D721Med (cell line): ENCODE measurements at regions not wholly inside any gene's neighbourhood (a gene's known extent, or its start where the extent isn't known, plus 50 kb on each side); places are given as distances from the start of the nearest gene placed in this dataset.
"Not testable (repeated sequence)": the region's sequence is repeated elsewhere in the genome, so short reads cannot be mapped to it uniquely, and the experiment has no call there.

Source experiments
- DNase-seq: peaks from one replicate; pipeline ENCODE4 v3.0.0; 2011; ENCODE audit warnings: low spot score; ENCODE audit not compliant: insufficient read length
- FAIRE-seq: peaks from 2 replicates; lab custom pipeline; 2011; peaks lifted over from hg19 to GRCh38; lab: Jason Lieb, UNC
- TF ChIP-seq, protein P1 (sequence below): IDR thresholded peaks from 2 replicates; pipeline ENCODE4 v1.5.1; 2012; ENCODE audit warnings: mild to moderate bottlenecking, control low read depth; ENCODE audit not compliant: insufficient read depth; ENCODE audit errors: missing control alignments

DNA sequence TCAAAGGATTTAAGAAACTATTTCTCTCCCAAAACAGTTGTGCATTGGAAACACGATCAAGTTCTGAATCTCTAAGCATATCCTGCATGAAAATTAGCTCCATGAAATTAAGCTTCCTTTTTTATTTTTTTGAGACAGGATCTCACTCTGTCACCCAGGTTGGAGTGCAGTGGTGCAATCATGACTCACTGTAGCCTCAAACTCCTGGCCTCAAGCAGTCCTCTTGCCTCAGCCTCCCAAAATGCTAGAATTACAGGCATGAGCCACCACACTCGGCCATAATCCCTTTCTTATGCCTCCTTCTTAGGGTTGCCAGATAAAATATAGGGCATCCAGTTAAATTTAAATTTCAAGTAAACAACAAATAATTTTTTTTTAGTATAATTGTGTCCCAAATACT is 124.4 kb downstream of the ARL4C start:
- DNase-seq, result no peak
- no peak for FAIRE-seq
- TF ChIP-seq, protein P1, sequence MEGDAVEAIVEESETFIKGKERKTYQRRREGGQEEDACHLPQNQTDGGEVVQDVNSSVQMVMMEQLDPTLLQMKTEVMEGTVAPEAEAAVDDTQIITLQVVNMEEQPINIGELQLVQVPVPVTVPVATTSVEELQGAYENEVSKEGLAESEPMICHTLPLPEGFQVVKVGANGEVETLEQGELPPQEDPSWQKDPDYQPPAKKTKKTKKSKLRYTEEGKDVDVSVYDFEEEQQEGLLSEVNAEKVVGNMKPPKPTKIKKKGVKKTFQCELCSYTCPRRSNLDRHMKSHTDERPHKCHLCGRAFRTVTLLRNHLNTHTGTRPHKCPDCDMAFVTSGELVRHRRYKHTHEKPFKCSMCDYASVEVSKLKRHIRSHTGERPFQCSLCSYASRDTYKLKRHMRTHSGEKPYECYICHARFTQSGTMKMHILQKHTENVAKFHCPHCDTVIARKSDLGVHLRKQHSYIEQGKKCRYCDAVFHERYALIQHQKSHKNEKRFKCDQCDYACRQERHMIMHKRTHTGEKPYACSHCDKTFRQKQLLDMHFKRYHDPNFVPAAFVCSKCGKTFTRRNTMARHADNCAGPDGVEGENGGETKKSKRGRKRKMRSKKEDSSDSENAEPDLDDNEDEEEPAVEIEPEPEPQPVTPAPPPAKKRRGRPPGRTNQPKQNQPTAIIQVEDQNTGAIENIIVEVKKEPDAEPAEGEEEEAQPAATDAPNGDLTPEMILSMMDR, result no peak

DNA sequence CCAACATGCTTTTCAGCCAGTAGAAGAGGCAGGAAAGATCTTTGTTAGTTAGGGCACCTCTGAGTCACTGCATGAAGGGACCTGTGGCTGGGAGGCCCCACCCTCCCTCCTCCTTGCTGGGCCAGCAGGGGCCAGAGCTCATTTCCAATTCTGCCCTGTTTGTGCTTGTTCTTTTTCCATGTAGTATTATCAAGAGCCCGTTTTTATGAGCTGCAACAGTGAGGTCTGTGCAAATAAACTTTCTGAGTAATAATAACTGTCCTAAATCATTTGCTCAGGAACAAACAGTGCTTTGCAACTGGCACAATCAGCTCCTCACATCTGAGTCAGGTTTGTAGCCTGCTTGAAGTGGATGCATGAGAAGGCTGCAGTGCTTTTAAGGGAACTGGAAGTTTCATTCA is 128.0 kb downstream of the ARL4C start:
- FAIRE-seq (no peak), DNase-seq (no peak)
- TF ChIP-seq, protein P1, result no peak

DNA sequence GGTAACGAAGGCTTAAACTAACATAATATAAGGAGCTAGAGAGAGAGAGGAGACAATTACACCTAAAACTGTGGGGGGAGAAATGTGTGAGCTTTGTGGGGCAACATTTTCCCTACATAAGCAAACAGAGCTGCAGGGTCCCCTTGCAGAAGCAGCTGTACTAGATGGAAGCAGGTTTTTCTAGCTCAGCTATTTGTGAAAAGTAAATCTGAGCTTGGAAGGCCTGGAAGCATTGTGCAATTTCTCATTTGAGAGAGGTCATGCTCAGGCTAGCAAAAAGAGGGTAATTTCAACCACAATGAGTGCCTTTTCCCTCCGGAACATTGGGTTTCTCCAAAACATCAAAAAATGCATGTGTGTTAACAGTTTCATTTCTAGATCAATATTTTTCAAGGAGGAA is 130.0 kb downstream of the ARL4C start:
- TF ChIP-seq, protein P1, result no peak
- FAIRE-seq (no peak), DNase-seq (no peak)

DNA sequence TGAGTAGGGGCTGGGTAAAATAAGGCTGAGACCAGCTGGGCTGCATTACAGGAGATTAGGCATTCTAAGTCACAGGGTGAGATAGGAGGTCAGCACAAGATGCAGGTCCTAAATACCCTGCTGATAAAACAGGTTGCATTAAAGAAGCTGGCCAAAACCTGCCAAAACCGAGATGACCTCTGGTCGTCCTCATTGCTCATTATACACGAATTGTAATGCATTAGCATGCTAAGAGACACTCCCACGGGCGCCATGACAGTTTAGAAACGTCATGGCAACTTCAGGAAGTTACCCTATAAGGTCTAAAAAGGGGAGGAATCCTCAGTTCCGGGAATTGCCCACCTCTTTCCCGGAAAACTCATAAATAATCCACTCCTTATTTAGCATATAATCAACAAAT is 132.2 kb downstream of the ARL4C start:
- TF ChIP-seq, protein P1, result no peak
- DNase-seq, result no peak
- FAIRE-seq, result no peak

DNA sequence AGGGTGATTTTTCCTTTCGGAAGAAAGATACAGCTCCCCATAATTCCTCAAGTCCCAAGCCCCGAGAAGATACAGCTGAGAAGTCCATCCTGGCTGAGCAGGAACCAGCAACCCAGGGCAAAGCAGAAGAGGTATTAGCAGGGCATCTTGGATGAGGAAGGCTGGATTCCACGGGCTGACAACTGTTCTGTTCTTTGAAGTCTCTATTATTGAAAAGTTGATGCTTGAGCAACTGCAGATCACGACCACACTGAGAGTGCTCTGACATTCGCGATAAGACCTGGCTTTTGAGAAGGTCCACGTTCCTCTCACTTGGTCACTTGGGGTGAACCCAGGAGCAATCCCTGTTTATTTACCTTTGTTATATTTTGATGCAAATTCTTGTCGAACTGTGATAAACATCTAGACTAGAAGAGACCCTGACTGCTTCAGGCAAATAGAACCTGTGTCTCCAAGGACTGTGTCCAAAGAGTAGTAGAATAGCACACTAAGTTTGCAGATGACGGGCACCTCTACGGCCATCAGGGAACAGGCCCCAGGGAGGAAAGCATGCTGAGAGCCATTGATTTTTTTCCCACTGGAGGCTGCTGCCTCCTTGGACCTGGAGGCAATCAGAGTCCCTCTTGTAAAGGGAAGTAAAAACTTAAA is 133.1 kb downstream of the ARL4C start:
- TF ChIP-seq, protein P1, result no peak
- FAIRE-seq, result no peak
- no peak for DNase-seq

DNA sequence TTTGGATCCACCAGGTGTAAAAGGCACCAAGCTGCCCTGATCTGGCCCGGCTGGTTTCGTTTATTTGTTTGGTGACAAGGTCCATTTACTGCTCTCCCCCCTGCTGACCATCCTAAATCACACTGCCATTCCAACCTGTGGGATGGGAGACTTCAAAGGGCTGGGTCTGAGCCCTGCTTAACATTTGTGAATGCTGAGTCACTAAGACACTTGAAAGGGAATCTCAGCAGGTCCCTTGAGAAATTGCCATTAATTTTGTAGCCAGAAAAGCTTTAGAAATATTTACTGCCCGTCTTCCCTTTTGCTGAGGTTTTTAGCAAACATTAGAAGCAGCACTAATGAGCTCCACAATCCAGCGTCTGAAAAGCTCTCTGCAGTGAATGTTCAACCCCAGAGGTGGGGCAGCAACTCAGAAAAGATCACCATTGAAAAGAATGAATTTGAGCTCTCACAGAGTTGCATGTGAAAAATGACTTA is 133.8 kb downstream of the ARL4C start:
- FAIRE-seq (no peak), DNase-seq (no peak)
- TF ChIP-seq, protein P1, result no peak

DNA sequence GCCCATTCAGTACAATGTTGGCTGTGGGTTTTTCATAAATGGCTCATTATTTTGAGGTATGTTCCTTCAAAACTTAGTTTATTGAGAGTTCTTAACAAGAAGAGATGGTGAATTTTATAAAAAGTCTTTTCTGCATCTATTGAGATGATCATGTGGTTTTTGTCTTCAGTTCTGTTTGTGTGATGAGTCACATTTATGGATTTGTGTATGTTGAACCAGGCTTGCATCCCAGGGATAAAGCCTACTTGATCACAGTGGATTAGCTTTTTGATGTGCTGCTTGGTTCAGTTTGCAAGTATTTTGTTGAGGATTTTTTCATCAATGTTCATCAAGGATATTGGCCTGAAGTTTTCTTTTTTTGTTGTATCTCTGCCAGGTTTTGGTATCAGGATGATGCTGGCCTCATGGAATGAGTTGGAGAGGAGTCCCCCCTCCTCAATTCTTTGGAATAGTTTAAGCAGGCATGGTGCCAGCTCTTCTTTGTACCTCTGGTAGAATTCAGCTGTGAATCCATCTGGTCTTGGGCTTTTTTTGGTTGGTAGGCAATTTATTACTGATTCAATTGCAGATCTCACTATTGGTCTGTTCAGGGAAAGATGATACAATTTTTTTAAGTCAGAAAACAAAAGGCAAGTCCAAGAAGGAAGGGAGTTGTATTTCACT is 136.4 kb downstream of the ARL4C start:
- not testable (repeated sequence) for FAIRE-seq, DNase-seq
